Panc1 (cell line): ENCODE measurements at regions not wholly inside any gene's neighbourhood (a gene's known extent, or its start where the extent isn't known, plus 50 kb on each side); places are given as distances from the start of the nearest gene placed in this dataset.

Experiments used
- ATAC-seq: fragments of 200-7000 bp; cut with Tn5 transposase; 2 replicates; pipeline ENCODE4 v1.9.1; 2020; ENCODE audit warnings: mild to moderate bottlenecking, moderate library complexity
- BruUV-seq: library from RNA; stranded (reverse); fragments of 400-500 nt; replicated peaks from 2 replicates; lab custom pipeline; 2021; lab: Mats Ljungman, UMichigan
- CTCF ChIA-PET: fragments of 300-600 bp; sonication (Branson Sonifier 250); formaldehyde crosslinking; loops from one replicate; lab custom pipeline; 2022; ENCODE audit warnings: antibody characterized with exemption; lab: Charles Lee
- POLR2A ChIA-PET: fragments of 300-600 bp; sonication (Branson Sonifier 250); formaldehyde crosslinking; loops from one replicate; lab custom pipeline; 2022; ENCODE audit warnings: antibody characterized with exemption; lab: Charles Lee
- DNase-seq: peaks from one replicate; pipeline ENCODE4 v3.0.0-alpha.2; 2010; ENCODE audit warnings: low read depth, low spot score
- H3K27ac ChIP-seq: 2 replicates; pipeline ENCODE4 v1.5.1; 2011; ENCODE audit warnings: mild to moderate bottlenecking, low read length, inconsistent platforms
- H3K27me3 ChIP-seq: fragments of 200-500 bp; sonication (Bioruptor generic); 2 replicates; pipeline ENCODE4 v1.6.0; 2014; ENCODE audit warnings: low read length, inconsistent platforms; ENCODE audit not compliant: control insufficient read depth, insufficient read depth
- H3K36me3 ChIP-seq: fragments of 200-500 bp; sonication (Bioruptor generic); 2 replicates; pipeline ENCODE4 v1.5.1; 2014; ENCODE audit warnings: inconsistent platforms, mild to moderate bottlenecking, low read length, moderate library complexity; ENCODE audit not compliant: control insufficient read depth, insufficient read depth
- H3K4me1 ChIP-seq: 2 replicates; pipeline ENCODE4 v1.5.1; 2011; ENCODE audit warnings: inconsistent platforms, mild to moderate bottlenecking, low read length, moderate library complexity; ENCODE audit not compliant: control insufficient read depth, insufficient read depth
- H3K4me3 ChIP-seq, 2 experiments: 2 replicates each; pipeline ENCODE4 v1.5.1; 2011 to 2012; ENCODE audit warnings: low read depth in 2 of 2, low read length in 2 of 2, mild to moderate bottlenecking in 2 of 2, inconsistent platforms in 1 of 2, moderate library complexity in 1 of 2
- H3K9me3 ChIP-seq: fragments of 200-500 bp; sonication (Bioruptor generic); 2 replicates; pipeline ENCODE4 v1.5.1; 2014; ENCODE audit warnings: low read depth, mild to moderate bottlenecking, inconsistent platforms, low read length, moderate library complexity; ENCODE audit not compliant: control insufficient read depth, insufficient read depth
- POLR2AphosphoS5 ChIP-seq: IDR thresholded peaks from 2 replicates; pipeline ENCODE4 v1.6.1; 2012; ENCODE audit warnings: mild to moderate bottlenecking, low read depth, low read length, moderate library complexity
- SIN3A ChIP-seq: IDR thresholded peaks from 2 replicates; pipeline ENCODE4 v1.6.1; 2012; ENCODE audit warnings: low read depth, mild to moderate bottlenecking, low read length, moderate library complexity, borderline replicate concordance; ENCODE audit not compliant: insufficient read depth
- TCF7L2 ChIP-seq: IDR thresholded peaks from 2 replicates; pipeline ENCODE4 v1.6.1; 2011; ENCODE audit warnings: mild to moderate bottlenecking, low read depth, low read length, inconsistent platforms
- in situ Hi-C: cut with HindIII; loops from 2 replicates; pipeline ENCODE4 v1.10.0; 2016; ENCODE audit warnings: low sequenced_read_pairs, low pct_unique_long_range_greater_than_20kb
- intact Hi-C: fragments of 100-400 bp; cut with micrococcal nuclease; formaldehyde crosslinking; loops from one replicate; pipeline ENCODE4 v1.10.0; 2022; ENCODE audit not compliant: unreplicated experiment
- TF ChIP-seq, protein P1 (sequence below), 2 experiments: IDR thresholded peaks; 2 replicates each; pipeline ENCODE4 v1.6.1; 2011 to 2012; ENCODE audit warnings: low read depth in 2 of 2, control low read depth in 1 of 2, low read length in 1 of 2, mild to moderate bottlenecking in 1 of 2, moderate library complexity in 1 of 2; ENCODE audit not compliant: insufficient read depth in 1 of 2
- TF ChIP-seq, protein P2 (sequence below): fragments of 450-650 bp; IDR thresholded peaks from 2 replicates; pipeline ENCODE4 v1.5.1; 2017; ENCODE audit warnings: mild to moderate bottlenecking

- Histone ChIP-seq H3K36me3 (no peaks in the 10 kb centered on the region), H3K4me3 (no peak overlapping the region), H3K27ac (no peak overlapping the region), H3K4me1 (peaks cover 8% of the 10 kb centered on the region), H3K27me3 (no peaks in the 10 kb centered on the region), H3K9me3 (no peaks in the 10 kb centered on the region)
- in situ Hi-C loops: no loop called here
- TF ChIP-seq, protein P1, sequence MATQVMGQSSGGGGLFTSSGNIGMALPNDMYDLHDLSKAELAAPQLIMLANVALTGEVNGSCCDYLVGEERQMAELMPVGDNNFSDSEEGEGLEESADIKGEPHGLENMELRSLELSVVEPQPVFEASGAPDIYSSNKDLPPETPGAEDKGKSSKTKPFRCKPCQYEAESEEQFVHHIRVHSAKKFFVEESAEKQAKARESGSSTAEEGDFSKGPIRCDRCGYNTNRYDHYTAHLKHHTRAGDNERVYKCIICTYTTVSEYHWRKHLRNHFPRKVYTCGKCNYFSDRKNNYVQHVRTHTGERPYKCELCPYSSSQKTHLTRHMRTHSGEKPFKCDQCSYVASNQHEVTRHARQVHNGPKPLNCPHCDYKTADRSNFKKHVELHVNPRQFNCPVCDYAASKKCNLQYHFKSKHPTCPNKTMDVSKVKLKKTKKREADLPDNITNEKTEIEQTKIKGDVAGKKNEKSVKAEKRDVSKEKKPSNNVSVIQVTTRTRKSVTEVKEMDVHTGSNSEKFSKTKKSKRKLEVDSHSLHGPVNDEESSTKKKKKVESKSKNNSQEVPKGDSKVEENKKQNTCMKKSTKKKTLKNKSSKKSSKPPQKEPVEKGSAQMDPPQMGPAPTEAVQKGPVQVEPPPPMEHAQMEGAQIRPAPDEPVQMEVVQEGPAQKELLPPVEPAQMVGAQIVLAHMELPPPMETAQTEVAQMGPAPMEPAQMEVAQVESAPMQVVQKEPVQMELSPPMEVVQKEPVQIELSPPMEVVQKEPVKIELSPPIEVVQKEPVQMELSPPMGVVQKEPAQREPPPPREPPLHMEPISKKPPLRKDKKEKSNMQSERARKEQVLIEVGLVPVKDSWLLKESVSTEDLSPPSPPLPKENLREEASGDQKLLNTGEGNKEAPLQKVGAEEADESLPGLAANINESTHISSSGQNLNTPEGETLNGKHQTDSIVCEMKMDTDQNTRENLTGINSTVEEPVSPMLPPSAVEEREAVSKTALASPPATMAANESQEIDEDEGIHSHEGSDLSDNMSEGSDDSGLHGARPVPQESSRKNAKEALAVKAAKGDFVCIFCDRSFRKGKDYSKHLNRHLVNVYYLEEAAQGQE (IDR thresholded peaks at IDR 0.05; ENCODE audit: insufficient read depth in 1 of 2, low read depth in 2 of 2, low read length in 1 of 2): no peak
- TF ChIP-seq POLR2AphosphoS5 (no peak), SIN3A (no peak)
- TF ChIP-seq, protein P2, sequence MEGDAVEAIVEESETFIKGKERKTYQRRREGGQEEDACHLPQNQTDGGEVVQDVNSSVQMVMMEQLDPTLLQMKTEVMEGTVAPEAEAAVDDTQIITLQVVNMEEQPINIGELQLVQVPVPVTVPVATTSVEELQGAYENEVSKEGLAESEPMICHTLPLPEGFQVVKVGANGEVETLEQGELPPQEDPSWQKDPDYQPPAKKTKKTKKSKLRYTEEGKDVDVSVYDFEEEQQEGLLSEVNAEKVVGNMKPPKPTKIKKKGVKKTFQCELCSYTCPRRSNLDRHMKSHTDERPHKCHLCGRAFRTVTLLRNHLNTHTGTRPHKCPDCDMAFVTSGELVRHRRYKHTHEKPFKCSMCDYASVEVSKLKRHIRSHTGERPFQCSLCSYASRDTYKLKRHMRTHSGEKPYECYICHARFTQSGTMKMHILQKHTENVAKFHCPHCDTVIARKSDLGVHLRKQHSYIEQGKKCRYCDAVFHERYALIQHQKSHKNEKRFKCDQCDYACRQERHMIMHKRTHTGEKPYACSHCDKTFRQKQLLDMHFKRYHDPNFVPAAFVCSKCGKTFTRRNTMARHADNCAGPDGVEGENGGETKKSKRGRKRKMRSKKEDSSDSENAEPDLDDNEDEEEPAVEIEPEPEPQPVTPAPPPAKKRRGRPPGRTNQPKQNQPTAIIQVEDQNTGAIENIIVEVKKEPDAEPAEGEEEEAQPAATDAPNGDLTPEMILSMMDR: no peak
- BruUV-seq: no TSS peak
- ChIA-PET POLR2A (no interaction called here), CTCF (interaction anchor here (0.7 to 1.9 kb wide), 3 partner anchors 125 to 329 kb away, joined by 4 to 11 read pairs (median 4); no protein-coding TSS in a partner anchor)
- intact Hi-C loops: no loop called here
- ATAC-seq (no peak), DNase-seq (no peak)
Observed at GRCh38 chr15:98522127-98522526, 126.2 kb upstream of the IGF1R start.

DNA sequence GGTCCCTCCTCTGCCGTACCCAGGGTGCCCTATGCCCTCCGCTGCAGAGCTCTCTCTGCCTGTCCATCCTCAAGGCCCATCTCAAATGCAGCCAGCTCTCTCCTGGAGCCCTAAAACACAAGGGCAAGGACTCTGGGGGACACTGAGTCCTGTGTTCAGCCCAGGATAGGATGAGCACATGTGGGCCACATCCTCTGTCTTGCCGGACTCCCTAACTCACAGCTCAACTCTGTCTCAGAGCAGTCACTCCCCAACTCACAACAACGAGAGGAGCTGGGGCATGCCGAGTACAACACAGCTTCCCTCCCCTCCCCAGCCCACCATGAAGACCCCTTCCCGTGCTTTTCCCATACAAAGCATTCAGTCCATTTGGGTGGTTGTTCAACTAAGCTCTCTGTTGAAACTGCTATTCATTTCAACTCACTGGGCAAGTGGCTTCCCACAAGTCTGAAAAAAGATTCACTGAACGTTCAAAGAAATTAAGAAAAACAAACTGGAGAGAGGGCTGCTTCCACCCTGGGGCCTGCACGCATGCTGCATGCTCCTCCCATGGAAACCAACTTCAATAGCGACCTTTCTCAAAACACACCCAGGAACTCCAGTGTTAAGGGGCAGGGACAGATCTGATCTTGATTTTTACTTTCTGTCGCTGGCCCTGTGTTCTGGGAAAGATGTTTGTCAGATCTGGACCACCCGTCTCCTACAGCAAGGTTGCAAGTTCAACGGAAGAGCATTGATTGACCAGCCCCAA is 124.3 kb upstream of the IGF1R start:
- Histone ChIP-seq H3K4me3 (no peak overlapping the region), H3K9me3 (no peaks in the 10 kb centered on the region), H3K27me3 (peaks cover 6% of the 10 kb centered on the region; the same call in 1 of the 2 replicates), H3K36me3 (no peaks in the 10 kb centered on the region), H3K4me1 (peaks cover 8% of the 10 kb centered on the region), H3K27ac (no peak overlapping the region)
- ChIA-PET POLR2A (no interaction called here), CTCF (interaction anchor here (0.6 to 0.7 kb wide), 3 partner anchors 62 to 533 kb away, joined by 3 to 6 read pairs (median 5); no protein-coding TSS in a partner anchor)
- intact Hi-C loops: no loop called here
- in situ Hi-C loops: no loop called here
- BruUV-seq: no TSS peak
- TF ChIP-seq, protein P2: no peak
- TF ChIP-seq POLR2AphosphoS5: no peak
- TF ChIP-seq, protein P1 (IDR thresholded peaks at IDR 0.05; ENCODE audit: insufficient read depth in 1 of 2, low read depth in 2 of 2, low read length in 1 of 2): no peak
- TF ChIP-seq TCF7L2: no peak
- TF ChIP-seq SIN3A: no peak
- ATAC-seq (no peak), DNase-seq (no peak)
